Effector CD8-positive, alpha-beta T cell (primary cell): ENCODE measurements at regions not wholly inside any gene's neighbourhood (a gene's known extent, or its start where the extent isn't known, plus 50 kb on each side); places are given as distances from the start of the nearest gene placed in this dataset.

Source experiments
- DNase-seq: peaks from one replicate; lab custom pipeline; 2025; lab: John Stamatoyannopoulos, UW

DNA sequence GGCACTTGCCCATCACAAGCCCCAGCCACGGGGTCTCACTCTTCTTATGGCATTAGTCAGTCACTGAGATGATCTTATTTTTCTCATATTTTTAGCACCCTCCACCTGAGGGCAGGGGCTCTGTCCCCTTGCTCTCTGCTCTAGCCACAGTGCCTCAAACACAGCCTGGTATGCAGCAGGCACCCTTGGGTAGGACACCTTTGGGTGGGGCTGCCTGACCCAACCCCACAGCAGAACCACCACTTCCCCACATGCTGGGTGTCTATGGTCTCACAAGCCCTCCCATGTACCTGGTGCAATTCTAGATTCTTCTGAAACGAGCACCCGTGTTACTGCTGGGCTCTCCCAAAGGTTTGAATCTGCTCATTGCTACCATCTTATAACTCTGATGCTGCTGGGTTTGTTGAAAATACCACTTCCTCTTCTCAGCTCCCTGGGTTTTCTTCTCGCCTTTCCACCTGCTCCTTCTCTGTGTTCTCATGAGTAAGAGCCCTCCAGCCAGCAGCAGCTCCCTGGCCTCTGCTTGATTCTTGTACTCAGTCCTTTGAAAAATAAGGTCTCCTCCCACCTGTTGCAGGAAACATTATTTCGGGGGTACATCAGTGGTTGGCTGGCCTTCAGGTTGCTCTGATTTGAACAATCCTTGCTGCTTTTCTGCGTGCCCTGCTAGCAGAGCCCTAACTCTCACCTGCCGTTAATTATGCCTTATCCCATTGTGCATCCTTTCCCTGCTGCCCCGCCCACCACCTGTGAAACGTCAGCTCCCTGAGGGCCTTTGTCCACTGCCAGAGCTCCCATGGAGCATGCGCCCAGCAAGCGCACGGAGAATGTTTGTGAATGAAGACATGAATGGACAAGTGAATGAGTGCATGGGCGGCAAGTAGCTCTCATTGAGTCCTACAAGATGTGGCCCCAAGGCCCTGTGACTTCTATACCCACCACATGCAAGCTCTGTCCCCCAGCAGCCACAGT is 1181.6 kb downstream of the TBC1D22A start:
- no peak for DNase-seq

DNA sequence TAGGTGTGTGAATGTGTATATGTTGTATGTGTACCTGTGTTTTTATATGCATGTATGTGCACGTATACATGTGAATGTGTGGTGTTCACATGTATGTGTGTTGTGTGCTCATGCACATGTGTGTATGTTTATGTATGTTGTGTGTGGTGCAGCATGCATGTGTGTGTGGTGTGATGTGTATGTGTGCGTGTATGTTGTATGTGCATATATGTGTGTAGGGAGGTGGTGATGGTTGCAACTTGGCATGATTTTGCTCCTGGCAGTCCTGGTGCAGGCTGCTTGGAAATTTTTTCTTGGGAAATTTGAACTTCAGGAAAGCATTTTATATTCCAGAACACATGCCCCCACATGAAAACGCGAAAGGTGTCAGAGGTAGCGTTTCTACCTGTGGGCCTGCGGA is 1177.8 kb downstream of the TBC1D22A start:
- DNase-seq: no peak

DNA sequence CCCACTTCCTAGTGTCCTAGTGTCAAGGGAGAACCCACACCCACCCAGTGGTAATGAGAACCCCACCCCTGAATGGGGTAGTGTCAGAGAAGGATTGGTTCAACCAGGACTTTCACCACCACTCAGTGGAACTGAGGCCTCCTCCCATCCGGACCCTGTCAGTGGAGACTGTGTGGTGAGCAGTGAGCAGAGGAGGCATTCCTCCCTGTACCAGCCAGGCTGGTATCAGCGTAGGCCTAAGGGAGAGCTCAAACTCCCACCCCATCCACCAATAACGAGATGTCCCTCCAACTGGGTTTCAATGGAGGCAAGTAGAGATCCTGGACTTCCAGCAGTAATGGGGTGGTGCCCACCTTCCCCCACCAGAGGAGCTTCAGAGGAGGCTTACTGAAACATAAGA is 1171.4 kb downstream of the TBC1D22A start:
- no peak for DNase-seq

DNA sequence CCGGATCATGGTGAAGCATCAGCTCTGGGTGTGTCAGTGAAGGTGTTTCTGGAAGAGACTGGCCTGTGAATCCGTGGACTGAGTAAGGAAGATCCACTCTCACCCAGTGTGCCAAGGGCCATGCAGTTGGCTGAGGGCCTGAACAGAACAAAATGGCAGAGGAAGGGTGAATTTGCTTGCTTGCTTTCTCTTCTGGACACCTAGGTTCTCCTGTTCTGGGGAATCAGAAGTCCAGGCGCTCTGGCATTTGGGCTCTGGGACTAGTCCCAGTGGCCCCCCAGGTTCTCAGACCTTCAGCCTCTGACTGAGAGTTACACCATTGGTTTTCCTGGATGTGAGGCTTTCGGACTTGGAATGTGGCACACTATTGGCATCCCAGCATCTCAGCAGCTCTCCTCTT is 1170.8 kb downstream of the TBC1D22A start:
- no peak for DNase-seq

DNA sequence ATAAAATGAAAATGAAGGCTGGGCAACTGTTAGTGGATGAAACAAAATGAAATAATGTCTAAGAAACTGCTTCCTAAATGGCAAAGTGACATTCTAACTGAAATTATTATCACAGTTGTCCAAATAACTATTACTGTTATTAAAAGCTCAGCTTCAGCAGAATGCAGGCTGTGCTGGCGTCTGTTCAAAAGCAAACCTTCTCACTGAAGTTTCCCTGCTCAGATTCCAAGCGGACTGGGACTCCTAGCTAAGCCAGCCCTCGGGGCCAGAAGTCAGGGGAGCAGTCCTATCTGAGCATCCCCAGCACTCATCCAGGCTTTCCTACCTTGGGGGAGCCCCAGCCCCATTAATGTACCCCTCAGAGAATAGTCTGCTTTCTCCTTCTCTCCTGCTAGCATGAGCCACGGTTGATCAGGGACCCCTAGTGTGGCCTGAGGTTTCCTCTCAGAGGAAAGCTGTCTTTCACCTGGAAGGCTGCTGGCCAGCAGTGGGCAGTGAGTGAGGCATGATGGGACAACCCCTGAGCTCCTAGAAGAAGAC is 1167.3 kb downstream of the TBC1D22A start:
- no peak for DNase-seq

DNA sequence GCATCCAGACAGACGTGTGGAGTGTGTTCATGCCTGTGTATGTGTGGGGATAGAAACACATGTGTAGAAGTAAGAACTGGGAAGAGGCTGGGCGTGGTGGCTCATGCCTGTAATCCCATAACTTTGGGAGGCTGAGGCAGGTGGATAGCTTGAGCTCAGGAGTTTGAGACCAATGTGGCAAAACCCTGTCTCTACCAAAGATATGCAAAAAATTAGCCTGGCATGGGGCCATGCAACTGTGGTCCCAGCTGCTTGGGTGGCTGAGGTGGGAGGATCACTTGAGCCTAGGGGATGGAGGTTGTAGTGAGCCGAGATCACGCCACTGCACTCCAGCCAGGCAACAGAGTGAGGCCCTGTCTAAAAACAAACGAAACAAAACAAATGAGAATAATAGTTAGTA is 1166.6 kb downstream of the TBC1D22A start:
- no peak for DNase-seq

DNA sequence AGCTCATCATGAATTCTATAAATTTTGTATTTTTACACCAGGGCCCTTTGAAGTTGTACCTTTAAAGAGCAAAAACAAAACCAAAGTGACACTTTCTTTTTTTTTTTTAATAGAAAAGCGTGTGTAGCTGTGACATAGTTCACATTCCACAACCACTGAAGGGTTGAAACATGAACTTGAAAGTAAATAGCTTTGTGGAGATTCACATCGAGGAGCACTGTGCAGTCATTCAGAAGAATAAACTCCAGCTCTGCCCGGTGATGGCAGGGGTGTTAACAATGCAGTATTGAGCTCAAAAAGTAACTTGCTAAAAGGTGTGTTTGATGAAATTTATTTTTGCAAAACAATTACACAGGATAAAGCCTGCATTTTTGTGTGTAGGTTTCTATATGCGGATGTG is 1166.2 kb downstream of the TBC1D22A start:
- DNase-seq: no peak

DNA sequence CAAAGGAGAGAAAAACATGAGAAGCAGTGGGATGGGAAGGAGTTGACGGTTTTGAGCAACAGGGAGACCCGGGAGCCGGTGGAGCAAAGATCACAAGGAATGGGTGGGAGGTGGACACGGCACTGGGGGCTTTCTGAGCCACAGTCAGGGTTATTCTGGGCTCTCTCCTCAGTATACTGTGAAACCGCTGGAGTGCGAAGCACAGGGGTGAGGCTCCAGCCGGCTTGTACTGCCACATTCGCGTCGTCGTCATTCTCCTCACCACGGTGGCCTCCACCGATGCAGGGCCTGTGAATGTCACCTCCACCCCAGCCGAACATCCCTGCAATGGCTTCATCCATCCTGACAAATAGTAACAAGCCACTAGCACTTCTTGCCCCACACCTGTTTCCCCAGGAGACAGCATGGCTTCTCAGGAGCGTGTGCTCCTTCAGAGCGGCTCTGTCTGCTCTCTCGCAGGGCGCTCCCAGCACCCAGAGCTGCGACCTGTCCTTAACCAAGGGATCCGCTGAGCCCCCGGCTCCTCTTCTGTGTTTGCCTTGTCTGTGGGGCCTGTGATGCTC is 1165.3 kb downstream of the TBC1D22A start:
- no peak for DNase-seq

DNA sequence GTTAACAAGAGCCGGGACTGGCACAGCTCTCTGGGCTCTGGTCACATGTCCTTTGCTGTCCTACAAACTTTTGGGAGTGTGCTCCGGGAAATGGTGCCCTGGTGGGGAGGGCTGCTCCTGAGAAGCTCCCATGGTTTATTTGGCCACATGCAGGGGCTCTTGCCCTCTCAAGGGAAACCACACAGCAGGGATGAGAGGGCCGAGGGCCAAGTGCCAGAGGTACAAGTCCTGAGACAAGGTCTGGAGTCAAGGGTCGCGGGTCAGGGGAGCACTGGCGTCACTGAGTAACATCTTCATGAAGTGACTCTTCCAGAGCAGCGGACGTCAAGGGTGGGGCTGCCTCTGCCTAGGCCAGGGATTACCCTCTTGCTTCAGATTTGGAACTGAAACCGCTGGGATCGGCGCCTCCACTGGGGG is 1160.6 kb downstream of the TBC1D22A start:
- no peak for DNase-seq

DNA sequence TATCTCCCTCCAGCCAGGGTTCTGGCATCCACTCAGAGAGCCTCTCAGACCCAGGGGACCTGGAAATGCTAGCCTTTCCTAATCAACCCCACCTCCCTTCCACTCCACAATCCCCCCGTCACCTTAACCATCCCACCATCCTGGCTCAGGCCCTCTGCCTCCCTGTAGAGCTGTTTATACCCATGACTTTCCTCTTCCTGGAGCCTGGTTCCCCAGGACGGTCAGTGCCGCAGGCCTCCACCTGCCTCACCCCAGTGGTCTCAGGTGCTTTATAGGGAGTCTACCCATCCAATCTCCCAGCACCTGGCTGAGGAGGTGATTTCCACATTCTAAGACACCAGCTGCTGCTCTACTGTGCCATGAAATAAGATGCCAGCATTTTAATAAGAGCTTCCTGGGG is 1159.5 kb downstream of the TBC1D22A start:
- no peak for DNase-seq

DNA sequence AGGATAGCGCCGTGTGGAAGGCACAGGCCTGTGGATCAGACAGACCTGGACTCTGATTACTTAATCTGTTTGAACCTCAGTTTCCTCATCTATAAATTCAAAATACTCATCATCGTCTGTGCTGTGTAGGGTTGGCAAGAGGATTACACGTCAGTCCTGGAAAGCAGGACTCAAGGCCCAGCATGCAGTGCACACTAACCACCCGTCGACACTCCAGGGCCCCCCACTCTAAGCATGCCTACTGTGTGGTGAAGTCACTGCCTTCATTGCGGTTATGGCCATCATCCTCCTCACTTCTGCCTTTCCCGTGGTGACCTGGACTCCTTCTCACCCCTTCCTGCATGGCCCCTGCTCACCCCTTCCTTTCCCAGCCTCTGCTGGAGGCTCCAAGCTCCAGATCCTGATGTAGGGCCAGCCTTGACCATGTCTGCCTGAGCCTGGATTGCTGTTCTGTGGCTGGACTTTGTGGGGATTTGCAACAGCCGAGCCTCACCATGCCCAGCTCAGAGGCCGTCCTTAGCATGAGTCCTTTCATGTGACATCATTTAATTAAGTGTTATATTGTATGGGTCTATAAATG is 1158.0 kb downstream of the TBC1D22A start:
- no peak for DNase-seq

DNA sequence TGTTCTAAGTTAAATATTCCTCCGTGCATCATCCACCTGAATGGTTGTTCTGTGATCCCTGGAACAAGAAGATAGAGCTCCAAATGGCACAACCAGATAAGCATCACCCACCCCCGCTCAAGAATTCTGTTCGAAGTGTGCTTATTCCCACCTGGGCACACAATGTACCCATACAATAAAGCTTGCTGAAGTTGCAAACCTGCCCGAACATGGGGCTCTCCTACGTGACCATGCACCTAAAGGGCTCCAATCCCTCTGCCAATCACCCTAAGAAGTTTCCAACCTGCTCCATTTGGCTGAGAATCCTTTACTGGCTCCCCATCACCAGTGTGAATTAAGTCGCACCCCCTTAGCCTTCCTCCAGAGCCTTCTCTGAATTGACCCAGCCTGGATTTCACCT is 1157.4 kb downstream of the TBC1D22A start:
- no peak for DNase-seq

DNA sequence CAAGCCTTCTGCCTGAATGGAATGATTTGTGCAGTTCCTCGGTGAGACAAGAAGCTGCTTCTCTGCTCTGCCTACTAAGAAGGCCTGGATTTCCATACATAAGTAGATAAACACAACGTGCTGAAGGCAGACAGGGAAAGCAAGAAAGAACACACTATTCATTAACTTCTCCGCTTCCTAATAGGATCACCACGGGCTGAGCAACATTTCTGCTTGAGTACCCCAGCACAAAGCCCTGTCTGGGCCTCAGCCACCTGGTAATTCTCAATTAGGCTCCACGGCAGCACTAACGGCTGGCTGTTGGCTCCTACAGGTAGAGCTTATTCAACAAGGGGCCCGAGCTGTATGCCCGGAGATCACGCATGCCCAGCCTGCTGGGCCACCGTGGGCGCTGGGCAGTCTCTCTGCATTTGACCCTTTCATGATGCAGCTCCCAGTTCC is 1156.6 kb downstream of the TBC1D22A start:
- DNase-seq: no peak

DNA sequence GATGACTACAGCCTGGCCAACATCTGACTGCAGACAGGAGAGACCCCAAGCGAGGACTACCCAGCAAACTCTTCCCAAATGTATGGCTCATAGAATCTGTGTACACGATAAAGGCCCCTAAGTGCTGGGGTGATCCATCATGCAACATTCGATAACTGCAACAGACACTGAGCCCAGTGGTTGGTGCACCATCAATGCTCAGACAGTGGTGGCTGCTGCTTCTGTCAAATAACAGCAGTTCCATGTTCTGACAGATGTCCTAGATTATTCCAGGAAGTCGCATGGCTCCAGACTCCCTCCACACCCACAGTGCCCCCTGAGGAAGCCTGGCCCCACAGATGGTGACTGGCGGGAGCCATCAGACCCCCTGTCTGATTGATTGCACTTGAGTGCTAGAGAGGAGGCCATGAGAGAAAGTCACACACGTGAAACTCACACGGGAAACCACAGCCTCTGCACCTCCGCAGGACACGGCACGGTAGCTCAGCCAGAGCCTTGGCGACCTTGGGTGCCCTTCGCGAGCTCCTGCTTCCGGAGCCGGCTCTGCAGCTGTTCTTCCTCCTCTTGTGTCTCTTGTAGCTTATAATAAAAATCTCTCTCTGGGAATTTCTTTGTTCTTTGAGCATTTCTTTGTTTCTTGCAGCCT is 1155.9 kb downstream of the TBC1D22A start:
- no peak for DNase-seq

DNA sequence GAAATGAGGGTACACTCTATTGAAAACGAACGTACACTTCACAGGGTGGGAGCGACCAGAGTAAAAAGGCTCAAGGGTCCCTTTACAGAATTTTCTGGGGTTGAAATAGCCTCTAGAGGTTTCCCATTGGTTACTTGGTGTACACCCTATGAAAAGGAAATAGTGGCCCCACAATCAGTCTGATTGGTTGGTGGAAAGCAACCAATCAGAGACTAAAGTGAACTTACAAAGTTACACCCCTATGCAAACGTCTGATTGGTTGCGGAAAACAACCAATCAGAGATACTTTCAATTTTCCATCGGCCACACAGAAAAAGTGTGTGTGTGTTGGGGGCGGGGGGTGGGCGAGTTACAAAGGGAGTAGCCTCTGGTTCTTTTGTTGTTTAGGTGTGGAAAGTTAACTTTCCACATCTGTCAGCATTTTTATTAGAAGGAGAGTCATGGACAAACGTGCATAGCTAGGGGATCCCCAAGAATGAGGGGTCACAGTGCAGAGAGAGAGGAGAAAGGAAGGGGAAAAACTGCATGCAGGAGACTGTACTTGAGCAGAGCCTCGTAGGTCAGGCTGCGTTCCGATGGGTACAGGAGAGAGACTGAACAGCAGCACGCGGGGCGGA is 1152.1 kb downstream of the TBC1D22A start:
- no peak for DNase-seq

DNA sequence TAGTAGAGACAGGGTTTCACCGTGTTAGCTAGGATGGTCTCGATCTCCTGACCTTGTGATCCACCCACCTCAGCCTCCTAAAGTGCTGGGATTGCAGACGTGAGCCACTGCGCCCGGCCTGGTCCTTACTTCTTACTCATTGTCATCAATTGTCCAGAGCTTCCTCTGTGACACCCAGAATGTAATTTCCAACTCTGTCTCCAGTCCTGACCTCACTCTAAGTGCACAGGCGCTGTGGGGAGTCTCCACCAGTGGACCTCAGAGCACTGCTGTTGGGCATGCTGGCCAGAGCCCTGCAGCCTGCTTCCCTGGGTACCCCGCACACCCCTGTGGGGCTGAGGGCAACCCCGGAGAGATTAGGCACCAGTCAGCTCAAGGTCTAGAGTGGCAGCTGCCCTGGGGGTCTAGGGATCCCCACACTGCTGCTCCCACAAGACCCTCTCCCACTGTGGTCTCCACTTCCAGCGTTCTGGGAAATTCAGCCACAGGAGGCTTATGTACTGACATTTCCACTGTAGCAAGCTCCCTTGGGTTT is 1140.3 kb downstream of the TBC1D22A start:
- DNase-seq: no peak

DNA sequence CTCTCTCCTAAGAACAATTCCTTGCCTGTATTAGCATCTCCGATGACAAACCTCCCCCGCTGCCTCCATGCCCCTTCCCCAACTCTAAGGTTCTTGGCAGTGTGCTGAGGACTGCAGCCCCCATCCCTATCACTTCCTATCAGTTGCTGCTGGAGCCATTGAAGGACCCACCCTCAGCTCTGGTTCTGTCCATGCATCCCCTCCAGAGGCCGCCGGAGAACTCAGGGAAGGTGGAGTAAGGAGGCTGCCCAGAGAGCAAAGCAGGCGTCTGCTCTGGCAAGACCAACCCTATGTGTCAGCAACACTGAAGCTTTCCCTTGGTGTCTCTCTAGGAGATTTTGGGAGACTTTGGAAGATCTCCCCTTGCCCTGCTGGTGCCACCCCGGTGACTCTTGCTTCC is 1139.5 kb downstream of the TBC1D22A start:
- DNase-seq: no peak

DNA sequence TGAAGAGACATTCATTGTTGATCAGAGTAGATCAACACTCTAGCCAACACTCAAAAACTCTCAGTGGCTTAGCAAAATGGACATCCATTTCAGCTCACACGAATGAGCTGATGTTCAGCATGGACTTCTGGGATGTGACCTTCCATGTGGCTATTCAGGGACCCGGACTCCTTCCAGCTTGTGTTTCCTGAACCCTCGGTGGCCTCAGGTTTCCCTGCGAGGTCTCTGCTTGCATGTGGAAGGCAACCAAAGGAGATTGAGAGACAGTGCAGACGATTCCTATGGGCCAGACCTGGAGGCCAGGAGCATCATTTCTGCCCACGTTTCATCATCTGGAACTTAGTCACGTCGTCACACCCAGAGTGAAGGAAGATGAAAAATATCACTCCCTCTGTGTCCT is 1137.4 kb downstream of the TBC1D22A start:
- DNase-seq: no peak

DNA sequence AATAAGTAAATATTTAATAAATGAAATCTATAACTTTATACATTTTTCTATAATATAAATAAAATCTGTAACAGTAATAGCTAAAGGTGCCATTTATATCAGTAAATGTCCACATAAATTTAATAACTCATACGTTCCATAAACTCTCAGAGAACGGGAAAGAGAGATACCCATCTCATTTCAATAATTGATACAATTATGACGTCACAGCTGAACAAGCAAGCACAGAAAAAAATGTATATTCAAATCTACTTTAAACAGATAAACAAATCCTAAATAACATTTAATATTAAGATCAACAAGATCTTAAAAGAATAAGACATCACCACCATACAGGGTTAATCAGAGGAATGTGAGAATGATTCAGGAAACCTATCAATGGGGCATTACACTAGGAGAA is 1136.5 kb downstream of the TBC1D22A start:
- DNase-seq: no peak

DNA sequence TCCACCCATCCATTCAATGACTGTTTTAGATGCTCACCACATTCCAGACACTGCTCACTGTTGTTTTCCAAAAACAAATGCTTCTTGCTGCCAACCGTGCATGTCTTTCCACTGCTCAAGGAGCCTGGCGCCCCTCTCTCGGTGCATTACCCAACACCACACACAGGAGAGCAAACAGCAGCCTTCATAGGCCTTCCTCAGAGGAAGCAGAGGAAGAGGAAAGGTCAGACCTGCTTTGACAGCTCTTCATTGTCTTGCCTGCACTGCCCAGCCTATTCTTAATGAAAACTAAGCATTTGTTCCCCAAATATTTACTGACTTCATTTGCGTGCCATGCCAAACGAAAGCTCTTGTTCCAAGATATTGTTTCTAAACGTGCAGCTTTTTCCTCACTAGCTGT is 1129.2 kb downstream of the TBC1D22A start:
- no peak for DNase-seq

DNA sequence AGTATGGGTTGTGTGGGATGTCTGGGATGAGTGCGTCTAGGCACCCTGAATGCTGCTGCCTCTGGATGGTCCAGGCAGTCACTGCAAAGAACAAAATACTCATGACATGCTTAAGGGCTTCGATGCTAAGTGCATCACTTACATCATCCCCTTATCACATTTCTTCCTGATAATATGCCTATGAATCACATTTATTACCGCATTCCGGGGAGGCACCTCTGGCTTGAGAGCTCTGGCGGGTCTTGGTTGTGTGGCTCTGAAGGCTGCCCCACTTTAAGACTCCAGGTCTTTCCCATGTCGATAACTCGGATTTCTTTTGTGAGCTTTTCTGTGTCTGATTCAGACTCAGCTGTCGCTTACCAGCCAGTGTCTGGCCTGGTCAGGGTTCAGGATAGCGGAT is 1126.4 kb downstream of the TBC1D22A start:
- DNase-seq: no peak

DNA sequence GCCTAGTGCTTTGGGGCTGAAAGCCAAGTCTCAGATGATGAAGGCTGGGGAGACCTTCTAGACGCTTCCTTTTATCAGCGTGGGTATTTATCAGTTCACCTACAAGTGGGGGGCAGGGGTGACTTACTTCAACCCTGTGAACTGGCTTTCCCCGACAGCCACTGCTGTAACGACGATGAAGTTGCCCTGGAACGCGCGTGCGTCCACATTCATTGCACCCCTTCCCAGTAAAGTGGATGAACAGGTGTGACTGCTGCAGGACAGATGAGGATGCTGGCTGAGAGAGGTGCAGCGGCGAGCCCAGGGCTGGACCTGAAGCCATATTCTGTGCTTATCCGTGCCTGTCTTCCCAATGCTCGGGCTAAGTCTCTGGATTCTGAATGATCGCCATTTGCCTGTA is 1122.3 kb downstream of the TBC1D22A start:
- DNase-seq: no peak
